Ishikawa (cell line): ENCODE measurements at regions not wholly inside any gene's neighbourhood (a gene's known extent, or its start where the extent isn't known, plus 50 kb on each side); places are given as distances from the start of the nearest gene placed in this dataset.

Experiments used
- CEBPB ChIP-seq: IDR thresholded peaks from 2 replicates; pipeline ENCODE4 v1.6.1; 2012
- CREB1 ChIP-seq: IDR thresholded peaks from 2 replicates; pipeline ENCODE4 v1.6.1; 2012; ENCODE audit warnings: low read depth
- EP300 ChIP-seq: IDR thresholded peaks from 2 replicates; pipeline ENCODE4 v1.6.1; 2012; ENCODE audit warnings: borderline replicate concordance
- FOXM1 ChIP-seq: IDR thresholded peaks from 2 replicates; pipeline ENCODE4 v1.6.1; 2012; ENCODE audit warnings: low read depth, borderline replicate concordance
- NFIC ChIP-seq: IDR thresholded peaks from 2 replicates; pipeline ENCODE4 v1.6.1; 2012
- RAD21 ChIP-seq: IDR thresholded peaks from 2 replicates; pipeline ENCODE4 v1.6.1; 2012; ENCODE audit warnings: low read depth
- TAF1 ChIP-seq: IDR thresholded peaks from 2 replicates; pipeline ENCODE4 v1.6.1; 2012; ENCODE audit warnings: low read depth, mild to moderate bottlenecking
- TCF12 ChIP-seq: IDR thresholded peaks from 2 replicates; pipeline ENCODE4 v1.6.1; 2012; ENCODE audit warnings: low read depth
- YY1 ChIP-seq: IDR thresholded peaks from 2 replicates; pipeline ENCODE4 v1.6.1; 2012; ENCODE audit warnings: low read depth
- ZBTB7A ChIP-seq: IDR thresholded peaks from 2 replicates; pipeline ENCODE4 v1.6.1; 2012; ENCODE audit warnings: low read depth
- TF ChIP-seq, protein P1 (sequence below): IDR thresholded peaks from 2 replicates; pipeline ENCODE4 v1.6.1; 2012; ENCODE audit warnings: low read depth, mild to moderate bottlenecking
- TF ChIP-seq, protein P2 (sequence below): IDR thresholded peaks from 2 replicates; pipeline ENCODE4 v1.6.1; 2012
- TF ChIP-seq, protein P3 (sequence below): IDR thresholded peaks from 2 replicates; pipeline ENCODE4 v1.6.1; 2012

DNA sequence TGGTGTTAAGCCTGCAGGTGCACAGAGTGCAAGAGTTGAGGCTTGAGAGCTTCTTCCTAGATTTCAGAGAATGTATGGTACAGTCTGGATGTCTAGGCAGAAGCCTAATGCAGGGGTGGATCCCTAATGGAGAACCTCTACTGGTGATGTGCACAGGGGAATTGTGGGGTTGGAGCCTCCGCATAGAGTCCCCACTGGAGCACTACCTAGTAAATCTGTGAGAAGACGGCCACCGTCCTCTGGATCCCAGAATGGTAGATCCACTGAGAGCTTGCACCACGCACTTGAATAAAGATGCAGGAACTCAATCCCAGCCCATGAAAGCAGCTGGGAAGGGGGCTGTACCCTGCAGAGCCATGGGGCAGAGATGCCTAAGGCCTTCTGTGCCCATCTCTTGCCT is 699.4 kb upstream of the FAM174A start:
- TF ChIP-seq, protein P1, sequence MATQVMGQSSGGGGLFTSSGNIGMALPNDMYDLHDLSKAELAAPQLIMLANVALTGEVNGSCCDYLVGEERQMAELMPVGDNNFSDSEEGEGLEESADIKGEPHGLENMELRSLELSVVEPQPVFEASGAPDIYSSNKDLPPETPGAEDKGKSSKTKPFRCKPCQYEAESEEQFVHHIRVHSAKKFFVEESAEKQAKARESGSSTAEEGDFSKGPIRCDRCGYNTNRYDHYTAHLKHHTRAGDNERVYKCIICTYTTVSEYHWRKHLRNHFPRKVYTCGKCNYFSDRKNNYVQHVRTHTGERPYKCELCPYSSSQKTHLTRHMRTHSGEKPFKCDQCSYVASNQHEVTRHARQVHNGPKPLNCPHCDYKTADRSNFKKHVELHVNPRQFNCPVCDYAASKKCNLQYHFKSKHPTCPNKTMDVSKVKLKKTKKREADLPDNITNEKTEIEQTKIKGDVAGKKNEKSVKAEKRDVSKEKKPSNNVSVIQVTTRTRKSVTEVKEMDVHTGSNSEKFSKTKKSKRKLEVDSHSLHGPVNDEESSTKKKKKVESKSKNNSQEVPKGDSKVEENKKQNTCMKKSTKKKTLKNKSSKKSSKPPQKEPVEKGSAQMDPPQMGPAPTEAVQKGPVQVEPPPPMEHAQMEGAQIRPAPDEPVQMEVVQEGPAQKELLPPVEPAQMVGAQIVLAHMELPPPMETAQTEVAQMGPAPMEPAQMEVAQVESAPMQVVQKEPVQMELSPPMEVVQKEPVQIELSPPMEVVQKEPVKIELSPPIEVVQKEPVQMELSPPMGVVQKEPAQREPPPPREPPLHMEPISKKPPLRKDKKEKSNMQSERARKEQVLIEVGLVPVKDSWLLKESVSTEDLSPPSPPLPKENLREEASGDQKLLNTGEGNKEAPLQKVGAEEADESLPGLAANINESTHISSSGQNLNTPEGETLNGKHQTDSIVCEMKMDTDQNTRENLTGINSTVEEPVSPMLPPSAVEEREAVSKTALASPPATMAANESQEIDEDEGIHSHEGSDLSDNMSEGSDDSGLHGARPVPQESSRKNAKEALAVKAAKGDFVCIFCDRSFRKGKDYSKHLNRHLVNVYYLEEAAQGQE: no peak
- TF ChIP-seq FOXM1: no peak
- no peak for TF ChIP-seq YY1
- TF ChIP-seq RAD21: no peak
- TF ChIP-seq EP300: no peak
- TF ChIP-seq CEBPB: no peak
- no peak for TF ChIP-seq TAF1
- TF ChIP-seq, protein P2, sequence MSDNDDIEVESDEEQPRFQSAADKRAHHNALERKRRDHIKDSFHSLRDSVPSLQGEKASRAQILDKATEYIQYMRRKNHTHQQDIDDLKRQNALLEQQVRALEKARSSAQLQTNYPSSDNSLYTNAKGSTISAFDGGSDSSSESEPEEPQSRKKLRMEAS: no peak
- no peak for TF ChIP-seq NFIC
- TF ChIP-seq, protein P3, sequence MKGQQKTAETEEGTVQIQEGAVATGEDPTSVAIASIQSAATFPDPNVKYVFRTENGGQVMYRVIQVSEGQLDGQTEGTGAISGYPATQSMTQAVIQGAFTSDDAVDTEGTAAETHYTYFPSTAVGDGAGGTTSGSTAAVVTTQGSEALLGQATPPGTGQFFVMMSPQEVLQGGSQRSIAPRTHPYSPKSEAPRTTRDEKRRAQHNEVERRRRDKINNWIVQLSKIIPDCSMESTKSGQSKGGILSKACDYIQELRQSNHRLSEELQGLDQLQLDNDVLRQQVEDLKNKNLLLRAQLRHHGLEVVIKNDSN: no peak
- no peak for TF ChIP-seq CREB1
- no peak for TF ChIP-seq TCF12
- TF ChIP-seq ZBTB7A: no peak
